Adipocyte (in vitro differentiated cells): ENCODE measurements at regions not wholly inside any gene's neighbourhood (a gene's known extent, or its start where the extent isn't known, plus 50 kb on each side); places are given as distances from the start of the nearest gene placed in this dataset.
A peak's percentile ranks its signal among the peaks of the same experiment; 100 is the strongest.

Source experiments
- DNase-seq: peaks from one replicate; pipeline ENCODE4 v3.0.0-alpha.2; 2015; ENCODE audit warnings: low read depth
- H3K27me3 ChIP-seq: replicated peaks from 2 replicates; pipeline ENCODE4 v1.7.0; 2013; ENCODE audit warnings: mild to moderate bottlenecking, low read length, moderate library complexity; ENCODE audit not compliant: control insufficient read depth, insufficient read depth
- H3K36me3 ChIP-seq: 2 replicates; pipeline ENCODE4 v1.7.0; 2013; ENCODE audit warnings: low read length, mild to moderate bottlenecking, moderate library complexity; ENCODE audit not compliant: control insufficient read depth, insufficient read depth, severe bottlenecking
- H3K4me1 ChIP-seq: 2 replicates; pipeline ENCODE4 v1.7.0; 2013; ENCODE audit warnings: mild to moderate bottlenecking, low read length, moderate library complexity; ENCODE audit not compliant: control insufficient read depth, insufficient read depth
- H3K4me3 ChIP-seq: 2 replicates; pipeline ENCODE4 v1.7.0; 2013; ENCODE audit warnings: mild to moderate bottlenecking, low read length, moderate library complexity
- H3K9ac ChIP-seq: 2 replicates; pipeline ENCODE4 v1.7.0; 2013; ENCODE audit warnings: mild to moderate bottlenecking, low read length, moderate library complexity
- H3K9me3 ChIP-seq: 2 replicates; pipeline ENCODE4 v1.7.0; 2013; ENCODE audit warnings: mild to moderate bottlenecking, low read length, moderate library complexity; ENCODE audit not compliant: control insufficient read depth

DNA sequence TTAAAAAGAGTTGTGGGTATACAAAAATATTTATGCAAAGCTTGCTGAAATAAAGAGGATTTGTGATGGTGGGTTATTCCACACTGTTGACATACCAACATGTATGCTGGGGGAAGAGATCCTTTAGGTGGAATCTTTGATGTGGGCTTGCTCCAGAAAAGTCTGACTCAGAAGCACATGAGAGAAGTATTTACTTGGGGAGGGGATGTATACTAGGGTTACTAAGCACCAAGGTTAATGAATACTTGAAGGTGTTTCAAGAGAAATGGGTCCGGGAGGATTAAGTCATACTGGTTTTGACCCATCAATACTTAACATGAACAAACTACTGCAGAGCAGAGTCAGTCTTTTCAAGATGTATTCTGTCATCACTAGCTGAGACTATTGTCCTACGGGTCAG is 316.4 kb upstream of the GRIN3A start:
- Histone ChIP-seq H3K36me3 (no peaks in the 10 kb centered on the region), H3K9me3 (no peaks in the 10 kb centered on the region), H3K4me3 (no peak overlapping the region), H3K9ac (no peak overlapping the region), H3K4me1 (no peaks in the 10 kb centered on the region), H3K27me3 (no peaks in the 10 kb centered on the region)
- no peak for DNase-seq

DNA sequence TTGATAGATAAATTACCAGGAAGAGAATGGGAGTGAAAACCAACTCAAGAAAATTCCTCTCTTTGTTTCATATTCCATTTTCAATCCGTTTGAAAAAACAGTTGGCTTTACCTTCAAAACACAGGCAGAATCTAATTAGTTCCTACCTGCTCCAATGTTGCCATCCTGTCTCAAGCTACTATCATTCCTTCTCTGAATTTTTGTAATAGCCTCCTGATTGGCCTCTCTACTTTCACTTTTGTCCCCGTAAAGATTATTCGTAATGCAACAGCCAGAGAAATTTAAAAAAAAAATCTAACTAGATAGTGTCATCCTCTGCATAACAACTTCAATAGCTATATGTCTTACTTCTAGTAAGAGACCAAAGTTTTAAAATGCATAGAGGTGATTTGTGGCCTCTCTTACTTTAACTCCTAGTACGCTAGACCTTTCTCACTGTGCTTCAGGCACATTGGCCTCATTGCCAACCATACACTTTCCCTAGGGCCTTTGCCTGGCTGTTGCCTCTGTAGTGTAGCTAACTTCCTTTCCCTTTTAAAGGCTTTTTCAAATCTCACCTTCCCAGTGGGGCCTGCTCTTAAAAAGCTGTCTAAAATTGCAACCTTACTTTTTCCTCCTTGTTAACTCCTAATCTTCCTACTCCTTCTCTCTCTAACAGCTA is 311.3 kb upstream of the GRIN3A start:
- H3K4me3 ChIP-seq, result peak overlapping the region; percentile 48
- no peaks in the 10 kb centered on the region for H3K36me3 ChIP-seq
- no peak overlapping the region for H3K9ac ChIP-seq
- H3K9me3 ChIP-seq, result no peaks in the 10 kb centered on the region
- no peak for DNase-seq
- H3K27me3 ChIP-seq, result no peaks in the 10 kb centered on the region
- H3K4me1 ChIP-seq, result no peaks in the 10 kb centered on the region

DNA sequence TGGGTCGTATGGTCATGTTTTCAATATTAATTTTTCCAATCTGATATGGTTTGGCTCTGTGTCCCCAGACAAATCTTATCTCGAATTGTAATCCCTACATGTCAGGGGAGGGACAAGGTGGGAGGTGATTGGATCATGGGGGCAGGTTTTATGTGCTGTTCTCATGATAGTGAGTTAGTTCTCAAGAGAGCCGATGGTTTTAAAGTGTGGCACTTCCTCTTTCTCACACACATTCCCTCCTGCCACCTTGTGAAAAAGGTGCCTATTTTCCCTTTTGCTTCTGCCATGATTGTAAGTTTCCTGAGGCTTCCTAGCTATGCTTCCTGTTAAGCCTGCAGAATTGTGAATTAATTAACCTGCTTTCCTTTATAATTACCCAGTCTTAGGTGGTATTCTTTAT is 309.1 kb upstream of the GRIN3A start:
- no peak for DNase-seq
- H3K9ac ChIP-seq, result no peak overlapping the region
- H3K4me3 ChIP-seq, result no peak overlapping the region
- no peaks in the 10 kb centered on the region for H3K9me3 ChIP-seq
- H3K27me3 ChIP-seq, result no peaks in the 10 kb centered on the region
- no peaks in the 10 kb centered on the region for H3K4me1 ChIP-seq
- no peaks in the 10 kb centered on the region for H3K36me3 ChIP-seq

DNA sequence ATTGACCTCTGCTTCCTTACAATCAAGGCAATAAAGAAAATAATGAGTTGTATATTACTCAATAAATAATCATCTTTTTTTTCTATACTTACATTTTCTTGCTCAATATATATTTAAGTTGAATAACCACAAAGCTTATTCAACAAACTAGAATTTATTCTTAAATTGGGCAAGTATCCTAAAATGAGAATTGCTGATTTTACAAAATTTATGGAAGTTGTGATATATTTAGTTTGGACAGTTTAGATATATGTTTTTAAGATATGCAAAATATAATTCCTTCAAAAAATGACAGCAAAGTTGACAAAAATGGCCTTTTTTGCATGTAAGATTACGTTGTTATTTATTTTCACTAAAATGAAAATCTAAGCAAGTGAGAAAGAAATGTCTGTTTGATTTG is 305.7 kb upstream of the GRIN3A start:
- H3K4me1 ChIP-seq, result no peaks in the 10 kb centered on the region
- no peaks in the 10 kb centered on the region for H3K27me3 ChIP-seq
- no peak overlapping the region for H3K4me3 ChIP-seq

DNA sequence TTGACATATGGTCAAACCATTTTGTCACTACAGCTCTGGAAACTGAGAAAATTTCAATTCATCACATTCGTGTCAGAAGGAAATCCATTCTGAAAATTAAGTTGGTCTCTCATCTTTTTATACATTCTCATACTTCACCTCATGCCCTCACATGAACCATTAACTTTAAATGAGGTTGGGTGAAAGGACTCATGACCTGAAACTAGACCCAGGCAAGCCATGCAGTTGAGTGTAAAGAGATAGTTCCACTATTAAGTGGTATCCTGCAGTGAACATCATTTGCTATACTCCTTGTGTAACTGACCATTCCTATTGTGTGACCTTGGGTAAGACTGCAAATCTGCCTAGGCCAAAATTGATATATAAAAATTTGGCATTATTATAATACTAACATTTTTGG is 299.6 kb upstream of the GRIN3A start:
- Histone ChIP-seq H3K9ac (no peak overlapping the region), H3K4me1 (no peaks in the 10 kb centered on the region), H3K9me3 (no peaks in the 10 kb centered on the region), H3K4me3 (no peak overlapping the region), H3K36me3 (no peaks in the 10 kb centered on the region), H3K27me3 (no peaks in the 10 kb centered on the region)
- no peak for DNase-seq

More for the DNA sequence above, 305.7 kb upstream of the GRIN3A start:
- no peaks in the 10 kb centered on the region for H3K36me3 ChIP-seq
- no peak for DNase-seq
- H3K9ac ChIP-seq, result no peak overlapping the region
- no peaks in the 10 kb centered on the region for H3K9me3 ChIP-seq

DNA sequence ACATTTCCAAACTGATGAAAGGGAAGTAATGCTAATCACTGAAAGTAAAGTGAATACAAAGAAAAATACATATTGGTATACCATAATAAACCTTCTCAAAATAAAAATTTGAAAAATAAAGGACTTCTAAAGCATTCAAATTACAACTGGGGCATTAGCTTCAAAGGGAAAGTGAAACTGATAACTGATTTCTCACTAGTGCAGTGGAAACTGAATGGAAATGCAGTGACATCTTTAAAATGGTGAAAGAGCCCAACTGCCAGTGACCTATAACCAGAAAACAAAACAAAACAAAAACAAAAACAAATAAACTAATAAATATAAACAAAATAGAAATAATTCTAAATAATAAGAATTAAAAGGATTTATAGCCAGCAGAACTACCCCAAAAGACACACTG is 297.5 kb upstream of the GRIN3A start:
- no peaks in the 10 kb centered on the region for H3K9me3 ChIP-seq
- no peak overlapping the region for H3K9ac ChIP-seq
- H3K4me3 ChIP-seq, result no peak overlapping the region
- H3K27me3 ChIP-seq, result no peaks in the 10 kb centered on the region
- DNase-seq, result no peak
- no peaks in the 10 kb centered on the region for H3K36me3 ChIP-seq
- no peaks in the 10 kb centered on the region for H3K4me1 ChIP-seq

DNA sequence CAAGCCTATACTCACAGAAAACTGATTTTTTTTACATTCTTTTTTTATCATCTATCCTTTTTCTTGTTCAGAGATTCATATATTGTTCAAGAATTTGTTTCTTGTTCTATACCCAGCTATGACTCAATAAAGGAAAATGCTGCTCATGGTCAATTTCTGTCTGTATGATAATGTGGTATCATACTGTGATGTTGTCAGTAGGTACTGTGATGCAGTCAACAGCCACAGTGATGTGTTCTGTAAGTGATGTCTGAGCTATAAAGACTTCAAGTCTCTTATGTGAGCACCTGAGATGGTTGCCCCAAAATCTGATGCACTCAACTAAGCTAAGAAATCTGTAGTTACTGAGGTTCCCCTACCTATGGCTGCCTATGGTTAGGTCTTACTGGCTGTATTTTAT is 294.2 kb upstream of the GRIN3A start:
- Histone ChIP-seq H3K27me3 (no peaks in the 10 kb centered on the region), H3K9me3 (no peaks in the 10 kb centered on the region), H3K36me3 (no peaks in the 10 kb centered on the region), H3K4me1 (no peaks in the 10 kb centered on the region), H3K9ac (no peak overlapping the region), H3K4me3 (no peak overlapping the region)
- no peak for DNase-seq

DNA sequence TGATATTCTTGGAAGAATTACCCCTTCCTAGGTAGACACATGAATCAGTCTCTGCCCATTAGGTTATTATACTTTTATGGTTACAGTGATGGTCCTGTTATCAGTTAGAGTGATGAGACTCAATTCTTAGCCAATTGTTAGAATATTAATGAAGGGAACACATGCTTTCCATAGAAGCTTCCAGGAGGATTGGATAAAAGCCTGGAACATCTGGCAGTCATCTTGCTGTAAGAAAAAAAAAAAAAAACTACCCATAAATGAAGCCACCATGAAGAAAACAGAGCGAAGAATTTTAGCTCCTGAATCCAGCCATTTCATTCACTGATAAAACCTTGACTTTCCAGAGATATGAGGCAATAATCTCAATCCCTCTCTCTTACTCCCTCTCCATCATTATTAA is 262.5 kb upstream of the GRIN3A start:
- no peaks in the 10 kb centered on the region for H3K27me3 ChIP-seq
- H3K9me3 ChIP-seq, result no peaks in the 10 kb centered on the region
- no peak overlapping the region for H3K9ac ChIP-seq
- no peaks in the 10 kb centered on the region for H3K4me1 ChIP-seq
- H3K4me3 ChIP-seq, result no peak overlapping the region
- DNase-seq, result no peak
- no peaks in the 10 kb centered on the region for H3K36me3 ChIP-seq

DNA sequence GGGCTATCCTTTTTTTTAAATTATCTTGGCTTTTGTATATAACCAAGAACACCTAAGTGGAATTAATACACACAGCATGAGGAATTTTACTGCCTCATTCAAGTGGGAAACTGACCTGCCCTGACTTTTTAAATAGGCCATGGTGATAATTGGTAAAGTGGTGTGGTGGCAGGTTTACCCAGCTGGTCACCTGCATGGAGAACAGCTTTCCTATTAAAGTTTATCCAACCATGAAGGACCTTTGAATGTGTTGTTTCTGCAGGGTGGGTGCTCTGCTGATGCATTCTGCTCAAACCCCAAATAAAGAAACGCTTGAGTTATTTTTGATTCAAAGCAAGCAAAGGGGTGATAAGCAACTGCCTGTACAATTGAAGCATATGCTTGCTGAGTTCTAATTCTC is 261.0 kb upstream of the GRIN3A start:
- no peak overlapping the region for H3K9ac ChIP-seq
- no peaks in the 10 kb centered on the region for H3K36me3 ChIP-seq
- no peaks in the 10 kb centered on the region for H3K27me3 ChIP-seq
- H3K4me3 ChIP-seq, result no peak overlapping the region
- H3K4me1 ChIP-seq, result no peaks in the 10 kb centered on the region
- DNase-seq, result no peak
- H3K9me3 ChIP-seq, result no peaks in the 10 kb centered on the region

DNA sequence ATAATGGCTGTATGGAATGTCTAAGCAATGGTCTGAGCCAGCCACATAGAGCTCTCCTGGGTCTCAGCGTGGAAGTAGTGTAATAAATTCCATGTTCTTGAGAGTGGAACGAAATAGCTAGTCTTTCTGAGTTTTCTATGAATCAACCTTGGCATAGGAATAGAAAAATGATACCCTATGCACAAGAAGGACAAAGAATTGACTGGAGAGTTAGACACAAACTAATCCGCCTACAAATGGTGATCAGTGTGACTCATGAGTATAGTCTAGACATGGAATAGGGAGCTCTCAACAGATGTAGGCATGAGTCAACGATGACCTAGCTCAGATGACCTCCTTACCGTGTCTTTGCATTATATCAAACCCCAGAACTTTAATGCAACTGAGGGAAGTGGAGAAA is 256.8 kb upstream of the GRIN3A start:
- DNase-seq, result no peak
- no peaks in the 10 kb centered on the region for H3K27me3 ChIP-seq
- no peaks in the 10 kb centered on the region for H3K36me3 ChIP-seq
- no peak overlapping the region for H3K9ac ChIP-seq
- no peaks in the 10 kb centered on the region for H3K4me1 ChIP-seq
- no peaks in the 10 kb centered on the region for H3K9me3 ChIP-seq
- H3K4me3 ChIP-seq, result no peak overlapping the region

DNA sequence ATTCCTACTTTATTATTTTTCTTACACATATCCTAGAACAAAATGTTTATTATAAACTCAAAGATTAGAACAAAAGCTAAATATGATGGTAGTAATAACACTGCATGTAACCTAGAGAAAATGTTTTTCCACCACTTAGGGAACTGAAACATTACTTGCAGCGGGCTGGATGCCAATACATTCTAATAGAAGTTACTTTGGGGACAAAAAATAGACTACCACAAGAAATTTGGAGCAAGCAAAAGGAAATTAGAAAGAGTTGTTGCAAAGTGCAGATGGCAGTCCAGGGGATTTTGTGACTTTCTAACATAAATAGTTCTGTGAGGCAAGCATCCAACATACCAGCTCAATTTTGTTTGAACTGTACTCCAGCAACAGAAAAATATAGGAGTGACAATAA is 255.3 kb upstream of the GRIN3A start:
- no peak for DNase-seq
- Histone ChIP-seq H3K9me3 (no peaks in the 10 kb centered on the region), H3K36me3 (no peaks in the 10 kb centered on the region), H3K4me1 (no peaks in the 10 kb centered on the region), H3K9ac (no peak overlapping the region), H3K27me3 (no peaks in the 10 kb centered on the region), H3K4me3 (no peak overlapping the region)

DNA sequence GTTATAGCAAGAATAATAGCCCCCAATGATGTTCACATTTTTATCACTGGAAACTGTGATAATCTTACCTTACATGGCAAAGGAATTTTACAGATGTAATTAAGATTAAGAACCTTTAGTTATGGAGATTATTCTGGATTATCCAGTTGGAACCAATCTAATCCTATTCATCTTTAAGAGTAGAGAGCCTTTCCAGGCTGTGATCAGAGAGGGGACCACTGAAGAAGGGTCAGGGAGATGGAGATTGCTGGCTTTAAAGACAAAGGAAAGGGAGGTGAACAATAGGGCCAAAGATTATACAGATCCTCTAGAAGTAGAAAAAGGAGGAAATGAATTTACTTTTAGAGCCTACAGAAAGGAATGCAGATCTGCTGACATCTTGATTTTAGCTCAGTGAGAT is 253.5 kb upstream of the GRIN3A start:
- Histone ChIP-seq H3K36me3 (no peaks in the 10 kb centered on the region), H3K9me3 (no peaks in the 10 kb centered on the region), H3K4me3 (no peak overlapping the region), H3K4me1 (no peaks in the 10 kb centered on the region), H3K27me3 (no peaks in the 10 kb centered on the region), H3K9ac (no peak overlapping the region)
- no peak for DNase-seq
